ENCODE measurements at regions not wholly inside any gene's neighbourhood (a gene's known extent, or its start where the extent isn't known, plus 50 kb on each side); places are given as distances from the start of the nearest gene placed in this dataset.

DNA sequence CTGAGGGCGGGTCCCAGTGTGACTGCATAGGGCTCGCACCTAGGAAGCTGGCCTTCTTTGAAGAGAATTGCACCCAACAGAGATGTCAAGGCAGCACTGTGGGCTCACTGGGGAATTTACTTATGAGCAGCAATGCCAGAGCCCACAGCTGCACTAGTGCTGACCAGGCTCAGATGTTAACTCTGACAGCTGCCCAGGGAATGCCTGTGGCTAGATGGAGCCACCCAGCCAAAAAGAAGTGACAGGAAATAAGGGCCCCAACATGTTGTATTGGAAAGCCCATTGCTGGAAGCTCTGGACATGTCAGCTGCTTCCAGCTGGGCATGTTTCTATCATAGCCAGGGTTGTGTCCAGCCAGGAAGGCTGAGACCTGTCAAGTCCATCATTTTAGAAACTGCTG, 90.9 kb upstream of the ZNF280D start:
- POLR2A ChIA-PET: no interaction called here
- Mint-ChIP-seq H3K27ac (no peak overlapping the region), H3K36me3 (ENCODE audit: low read depth) (no peaks in the 10 kb centered on the region), H3K4me3 (no peak overlapping the region), H3K9me3 (ENCODE audit: insufficient read depth) (no peaks in the 10 kb centered on the region), H3K27me3 (ENCODE audit: low read depth) (no peaks in the 10 kb centered on the region), H3K4me1 (ENCODE audit: low read depth) (no peaks in the 10 kb centered on the region)
- DNase-seq: no peak
- ATAC-seq: no peak
- CTCF ChIA-PET: interaction anchor here (0.6 to 1.2 kb wide), 2 partner anchors 333 to 422 kb away, joined by 3 read pairs; no protein-coding TSS in a partner anchor

DNA sequence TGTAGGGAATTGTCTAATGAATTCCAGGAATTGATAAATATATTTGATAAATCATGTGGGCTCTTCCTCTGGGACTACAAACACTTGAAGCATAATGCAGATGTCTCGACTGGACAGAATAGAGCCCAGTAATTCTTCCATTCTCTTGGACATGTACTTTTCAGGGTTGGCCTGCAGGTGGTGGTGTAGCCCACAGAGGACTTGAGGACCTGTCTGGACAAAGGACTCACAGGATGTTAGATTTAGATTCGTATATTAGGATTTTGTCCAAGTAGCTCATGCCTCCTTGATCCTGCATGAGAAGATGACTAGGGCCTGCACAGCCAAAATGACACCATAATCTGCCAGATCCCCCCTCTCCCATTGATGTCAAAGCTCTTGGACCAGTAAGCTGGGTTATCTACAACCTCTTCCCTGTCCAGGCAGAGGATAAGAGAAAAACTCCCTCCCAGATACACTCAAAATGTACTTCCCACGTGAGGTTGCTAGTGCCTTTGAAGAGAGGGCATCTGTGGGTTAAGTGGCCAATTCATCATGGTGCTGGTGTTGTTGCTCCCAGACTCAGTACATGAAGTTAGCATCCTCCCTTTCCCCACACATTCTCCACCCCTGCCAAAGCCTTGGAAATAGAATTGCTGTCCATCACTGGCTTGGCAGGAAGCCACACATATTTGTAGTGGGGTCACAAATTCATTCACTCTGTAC, 88.6 kb upstream of the ZNF280D start:
- Mint-ChIP-seq H3K27ac (no peak overlapping the region), H3K36me3 (ENCODE audit: low read depth) (no peaks in the 10 kb centered on the region), H3K4me3 (no peak overlapping the region), H3K9me3 (ENCODE audit: insufficient read depth) (no peaks in the 10 kb centered on the region), H3K27me3 (ENCODE audit: low read depth) (no peaks in the 10 kb centered on the region), H3K4me1 (ENCODE audit: low read depth) (no peaks in the 10 kb centered on the region)
- peak; percentile 44 for DNase-seq
- CTCF ChIA-PET: interaction anchor here (0.7 to 2.1 kb wide), 9 partner anchors 8 to 485 kb away, joined by 3 to 9 read pairs (median 3); no protein-coding TSS in a partner anchor
- ATAC-seq: no peak
- POLR2A ChIA-PET: interaction anchor here (1.2 kb wide), 1 partner anchor 485 kb away, joined by 3 read pairs; no protein-coding TSS in a partner anchor

DNA sequence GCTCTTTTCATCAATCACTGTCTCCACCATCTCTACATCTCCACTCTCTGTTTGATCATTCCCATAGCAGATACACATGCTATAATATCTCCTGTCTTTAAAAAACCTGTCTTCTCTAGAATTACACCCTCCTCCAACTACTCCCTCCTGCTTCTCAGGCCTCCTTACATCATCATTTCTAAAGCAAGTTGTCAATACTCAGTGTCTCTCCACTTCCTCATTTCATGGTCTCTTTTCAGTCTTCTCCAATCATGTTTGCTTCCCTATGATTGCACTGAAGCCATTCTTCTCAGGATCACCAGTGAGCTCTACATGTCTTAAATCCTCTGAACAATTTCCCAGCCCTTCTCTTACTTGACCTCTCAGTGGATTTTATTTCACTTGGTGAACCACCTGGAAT, 87.0 kb upstream of the ZNF280D start:
- H3K27me3 Mint-ChIP-seq (ENCODE audit: low read depth): no peaks in the 10 kb centered on the region
- no peaks in the 10 kb centered on the region for H3K4me1 Mint-ChIP-seq (ENCODE audit: low read depth)
- no peaks in the 10 kb centered on the region for H3K9me3 Mint-ChIP-seq (ENCODE audit: insufficient read depth)
- no peak for DNase-seq
- no peaks in the 10 kb centered on the region for H3K36me3 Mint-ChIP-seq (ENCODE audit: low read depth)
- no peak overlapping the region for H3K4me3 Mint-ChIP-seq
- ChIA-PET CTCF (interaction anchor here (0.8 kb wide), 1 partner anchor 49 kb away, joined by 3 read pairs; no protein-coding TSS in a partner anchor), POLR2A (no interaction called here)
- H3K27ac Mint-ChIP-seq: no peak overlapping the region
- no peak for ATAC-seq

DNA sequence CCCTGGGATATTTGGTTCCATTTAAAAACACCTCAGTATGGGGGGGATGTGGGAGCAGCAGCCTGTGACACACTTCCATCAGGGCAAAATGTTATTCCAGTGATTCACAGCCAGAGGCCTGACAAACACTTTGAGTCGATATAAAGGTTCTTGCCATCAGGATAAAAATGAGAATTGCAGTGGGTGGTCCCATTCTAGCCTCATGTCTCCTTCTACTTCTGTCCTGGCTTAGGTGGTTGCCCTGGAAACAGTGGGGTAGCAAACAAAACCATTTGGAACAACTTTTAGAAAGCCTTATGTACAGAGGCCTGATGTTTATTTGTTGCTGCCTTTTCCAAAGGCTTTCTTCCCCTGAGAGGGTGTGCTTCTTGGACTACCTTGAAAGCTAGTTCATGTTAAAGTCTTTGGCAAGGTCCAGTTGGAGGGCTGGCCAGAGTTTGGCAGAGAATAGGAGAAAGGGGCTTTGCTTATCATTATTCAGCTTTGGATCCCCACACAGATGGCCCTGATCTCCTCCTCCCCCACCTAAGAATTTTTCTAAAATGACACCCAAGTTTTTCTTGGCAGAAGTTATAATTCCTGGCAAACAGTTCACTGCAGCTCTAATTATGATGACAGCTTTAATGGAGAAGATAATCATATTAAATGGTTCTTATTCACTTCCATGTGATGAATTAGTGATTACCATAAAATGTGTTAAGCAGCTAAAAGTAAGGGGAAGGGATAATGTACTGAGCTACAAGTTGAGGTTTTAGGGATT, 84.2 kb upstream of the ZNF280D start:
- H3K4me1 Mint-ChIP-seq (ENCODE audit: low read depth): peaks cover 4% of the 10 kb centered on the region
- no peaks in the 10 kb centered on the region for H3K27me3 Mint-ChIP-seq (ENCODE audit: low read depth)
- no peak overlapping the region for H3K4me3 Mint-ChIP-seq
- DNase-seq (no peak), ATAC-seq (no peak)
- no peak overlapping the region for H3K27ac Mint-ChIP-seq
- no peaks in the 10 kb centered on the region for H3K9me3 Mint-ChIP-seq (ENCODE audit: insufficient read depth)
- ChIA-PET POLR2A (no interaction called here), CTCF (no interaction called here)
- no peaks in the 10 kb centered on the region for H3K36me3 Mint-ChIP-seq (ENCODE audit: low read depth)

DNA sequence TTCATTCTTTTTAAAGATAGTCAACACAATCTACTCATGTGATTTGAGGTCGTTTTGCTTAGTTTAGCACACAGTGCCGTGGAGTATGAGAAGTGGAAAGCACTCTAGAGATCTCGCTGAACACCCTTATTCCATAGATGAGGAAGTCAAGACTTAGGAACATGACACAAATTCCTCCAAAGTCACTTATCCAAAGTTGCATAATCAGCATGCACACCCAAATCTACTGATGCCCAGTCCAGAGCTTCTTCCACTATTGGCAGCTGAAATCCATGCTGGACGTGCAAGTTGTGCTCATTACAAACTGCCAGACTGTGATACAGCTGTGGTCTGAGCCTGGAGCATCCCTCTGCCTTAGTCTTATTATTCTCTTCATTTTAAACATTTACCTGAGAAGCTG, 83.5 kb upstream of the ZNF280D start:
- Mint-ChIP-seq H3K9me3 (ENCODE audit: insufficient read depth) (no peaks in the 10 kb centered on the region), H3K27me3 (ENCODE audit: low read depth) (no peaks in the 10 kb centered on the region), H3K4me3 (no peak overlapping the region), H3K4me1 (ENCODE audit: low read depth) (peaks cover 4% of the 10 kb centered on the region), H3K27ac (no peak overlapping the region), H3K36me3 (ENCODE audit: low read depth) (no peaks in the 10 kb centered on the region)
- ATAC-seq (no peak), DNase-seq (no peak)
- ChIA-PET CTCF (no interaction called here), POLR2A (no interaction called here)

DNA sequence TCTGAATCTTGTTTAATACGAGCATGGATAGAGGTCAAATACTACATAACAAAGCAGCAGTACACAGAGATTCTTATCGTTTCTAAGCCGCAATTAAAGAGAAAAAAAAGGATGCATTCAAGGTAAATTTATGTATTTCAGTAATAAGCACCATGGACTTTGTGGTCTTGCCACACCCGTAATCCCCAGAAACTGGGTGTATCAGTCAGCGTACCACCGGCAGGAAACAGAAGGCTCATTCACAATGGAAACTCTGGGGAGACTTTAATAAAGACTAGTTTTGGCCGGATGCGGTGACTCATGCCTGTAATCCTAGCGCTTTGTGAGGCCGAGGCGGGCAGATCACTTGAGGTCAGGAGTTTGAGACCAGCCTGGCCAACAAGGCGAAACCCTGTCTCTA, 81.9 kb upstream of the ZNF280D start:
- no peak overlapping the region for H3K4me3 Mint-ChIP-seq
- CTCF ChIA-PET: no interaction called here
- ATAC-seq: no peak
- no peak overlapping the region for H3K27ac Mint-ChIP-seq
- no peak for DNase-seq
- H3K4me1 Mint-ChIP-seq (ENCODE audit: low read depth): peaks cover 4% of the 10 kb centered on the region
- no peaks in the 10 kb centered on the region for H3K36me3 Mint-ChIP-seq (ENCODE audit: low read depth)
- POLR2A ChIA-PET: no interaction called here
- no peaks in the 10 kb centered on the region for H3K9me3 Mint-ChIP-seq (ENCODE audit: insufficient read depth)
- H3K27me3 Mint-ChIP-seq (ENCODE audit: low read depth): no peaks in the 10 kb centered on the region

DNA sequence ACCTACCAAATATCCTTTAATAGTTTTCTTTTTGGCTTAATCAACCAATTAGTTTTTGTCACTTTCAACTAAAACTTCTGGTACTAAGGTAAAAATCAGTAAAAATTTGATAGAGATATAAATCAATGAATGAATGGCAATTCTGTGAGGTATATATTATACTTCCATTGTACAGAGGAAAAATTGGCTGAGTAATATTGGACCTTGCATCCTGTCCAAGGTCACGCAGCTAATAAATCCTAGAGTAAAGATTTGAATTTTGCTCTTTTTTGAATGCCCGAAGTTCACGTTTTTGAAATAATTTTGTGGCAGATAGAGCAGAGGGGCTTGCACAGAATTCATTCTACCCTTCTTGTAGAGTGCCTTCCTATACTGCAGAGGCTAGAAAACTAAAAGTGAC, 81.1 kb upstream of the ZNF280D start:
- no peak for ATAC-seq
- Mint-ChIP-seq H3K36me3 (ENCODE audit: low read depth) (no peaks in the 10 kb centered on the region), H3K27me3 (ENCODE audit: low read depth) (no peaks in the 10 kb centered on the region), H3K4me3 (no peak overlapping the region), H3K9me3 (ENCODE audit: insufficient read depth) (no peaks in the 10 kb centered on the region), H3K27ac (no peak overlapping the region), H3K4me1 (ENCODE audit: low read depth) (peaks cover 4% of the 10 kb centered on the region)
- POLR2A ChIA-PET: no interaction called here
- no peak for DNase-seq
- CTCF ChIA-PET: interaction anchor here (1.1 to 2.0 kb wide), 2 partner anchors 8 to 318 kb away, joined by 5 to 6 read pairs; no protein-coding TSS in a partner anchor

DNA sequence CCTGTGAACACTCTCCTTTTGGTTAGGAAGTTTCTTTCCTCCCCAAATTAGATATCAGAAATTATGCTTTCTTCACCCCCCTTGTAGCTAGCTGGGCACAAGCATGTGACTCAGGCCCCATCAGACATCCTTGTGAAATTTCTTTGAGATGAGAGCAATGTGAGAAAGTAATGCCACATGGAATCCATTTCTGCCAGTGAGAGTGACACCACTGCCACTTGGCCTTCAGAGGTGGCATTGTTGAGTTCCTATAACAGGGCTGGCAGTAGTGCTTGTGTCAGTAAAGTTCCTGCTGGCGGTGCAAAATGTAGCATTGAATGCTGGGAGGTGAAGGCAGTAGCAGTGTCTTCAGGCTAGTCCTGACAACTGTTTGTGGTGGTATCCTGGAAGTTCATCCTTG, 80.7 kb upstream of the ZNF280D start:
- H3K4me1 Mint-ChIP-seq (ENCODE audit: low read depth): peaks cover 4% of the 10 kb centered on the region
- CTCF ChIA-PET: interaction anchor here (0.5 to 2.0 kb wide), 3 partner anchors 8 to 423 kb away, joined by 5 to 6 read pairs (median 5); no protein-coding TSS in a partner anchor
- DNase-seq (no peak), ATAC-seq (no peak)
- POLR2A ChIA-PET: no interaction called here
- H3K27ac Mint-ChIP-seq: no peak overlapping the region
- H3K27me3 Mint-ChIP-seq (ENCODE audit: low read depth): no peaks in the 10 kb centered on the region
- peaks cover 1% of the 10 kb centered on the region for H3K36me3 Mint-ChIP-seq (ENCODE audit: low read depth)
- H3K4me3 Mint-ChIP-seq: no peak overlapping the region
- H3K9me3 Mint-ChIP-seq (ENCODE audit: insufficient read depth): peaks cover 4% of the 10 kb centered on the region

DNA sequence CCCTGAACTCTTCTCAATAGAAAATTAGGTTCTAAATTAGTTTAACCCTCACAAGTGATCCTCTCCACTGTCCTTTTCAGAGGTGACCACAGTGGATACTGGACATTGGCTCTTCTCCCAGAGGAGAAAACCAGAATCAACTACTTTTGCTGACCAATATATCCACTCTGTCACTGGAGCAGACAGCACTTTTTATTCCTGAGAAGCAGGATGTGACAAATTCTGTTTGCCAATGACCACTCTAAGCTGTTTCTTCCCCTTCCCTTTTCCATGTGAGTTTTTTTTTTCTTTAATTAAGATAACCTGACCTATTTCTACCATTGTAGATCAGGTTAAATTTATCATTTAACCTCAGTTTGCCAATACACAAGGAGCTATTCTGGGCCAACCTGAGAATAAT, 79.7 kb upstream of the ZNF280D start:
- ChIA-PET CTCF (interaction anchor here (0.6 to 2.0 kb wide), 5 partner anchors 9 to 316 kb away, joined by 3 to 6 read pairs (median 4); no protein-coding TSS in a partner anchor), POLR2A (interaction anchor here (0.6 kb wide), 1 partner anchor 244 kb away, joined by 4 read pairs; no protein-coding TSS in a partner anchor)
- peaks cover 4% of the 10 kb centered on the region for H3K4me1 Mint-ChIP-seq (ENCODE audit: low read depth)
- H3K27ac Mint-ChIP-seq: no peak overlapping the region
- H3K4me3 Mint-ChIP-seq: no peak overlapping the region
- peaks cover 12% of the 10 kb centered on the region for H3K9me3 Mint-ChIP-seq (ENCODE audit: insufficient read depth)
- H3K27me3 Mint-ChIP-seq (ENCODE audit: low read depth): no peaks in the 10 kb centered on the region
- peaks cover 2% of the 10 kb centered on the region for H3K36me3 Mint-ChIP-seq (ENCODE audit: low read depth)
- ATAC-seq (no peak), DNase-seq (no peak)

DNA sequence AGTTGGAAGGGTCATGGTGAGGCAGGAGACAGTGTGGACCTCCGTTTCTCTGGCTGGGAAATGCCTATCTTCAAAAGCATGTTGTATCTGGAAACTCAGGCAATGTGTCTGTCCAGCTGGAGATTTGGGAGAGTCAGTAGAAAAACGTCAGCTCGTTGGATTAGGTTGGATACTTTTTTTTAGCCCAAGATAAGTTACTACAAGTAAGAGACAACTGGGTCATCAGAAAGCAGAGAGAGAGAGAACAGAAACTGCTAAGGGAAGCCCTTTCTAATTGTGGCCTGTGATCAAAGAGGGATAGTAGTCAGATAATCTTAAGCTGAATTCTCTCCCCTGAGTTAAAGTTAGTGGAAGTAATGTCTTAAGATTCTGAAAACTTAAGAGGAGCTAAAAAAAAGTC, 78.9 kb upstream of the ZNF280D start:
- H3K27ac Mint-ChIP-seq: no peak overlapping the region
- no peaks in the 10 kb centered on the region for H3K27me3 Mint-ChIP-seq (ENCODE audit: low read depth)
- DNase-seq (no peak), ATAC-seq (no peak)
- ChIA-PET POLR2A (no interaction called here), CTCF (interaction anchor here (1.0 to 1.2 kb wide), 2 partner anchors 72 to 315 kb away, joined by 4 read pairs; no protein-coding TSS in a partner anchor)
- H3K9me3 Mint-ChIP-seq (ENCODE audit: insufficient read depth): peaks cover 16% of the 10 kb centered on the region
- H3K4me3 Mint-ChIP-seq: no peak overlapping the region
- peaks cover 7% of the 10 kb centered on the region for H3K36me3 Mint-ChIP-seq (ENCODE audit: low read depth)
- peaks cover 4% of the 10 kb centered on the region for H3K4me1 Mint-ChIP-seq (ENCODE audit: low read depth)

DNA sequence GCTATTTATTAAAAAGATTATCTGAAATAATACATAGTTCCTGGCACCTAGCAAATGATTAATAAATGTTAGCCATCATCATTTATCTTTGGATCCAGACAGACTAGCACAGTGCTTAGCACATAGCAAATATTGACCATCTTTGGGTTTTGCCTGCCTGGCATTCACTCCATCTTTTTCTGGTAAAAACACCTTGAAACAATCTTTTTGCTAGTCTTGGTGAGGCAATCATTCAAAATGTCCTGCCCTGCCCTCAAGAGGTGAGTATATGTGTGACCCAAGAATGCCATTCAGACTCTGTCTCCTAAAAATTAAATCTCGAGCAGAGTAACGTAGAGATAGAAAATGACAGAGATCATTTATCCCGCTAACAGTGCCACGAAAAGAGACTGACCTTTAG, 78.3 kb upstream of the ZNF280D start:
- DNase-seq (no peak), ATAC-seq (no peak)
- POLR2A ChIA-PET: no interaction called here
- Mint-ChIP-seq H3K27ac (no peak overlapping the region), H3K4me3 (no peak overlapping the region), H3K36me3 (ENCODE audit: low read depth) (peaks cover 7% of the 10 kb centered on the region), H3K9me3 (ENCODE audit: insufficient read depth) (peaks cover 16% of the 10 kb centered on the region), H3K27me3 (ENCODE audit: low read depth) (no peaks in the 10 kb centered on the region), H3K4me1 (ENCODE audit: low read depth) (peaks cover 4% of the 10 kb centered on the region)
- CTCF ChIA-PET: interaction anchor here (1.2 kb wide), 1 partner anchor 315 kb away, joined by 4 read pairs; no protein-coding TSS in a partner anchor

DNA sequence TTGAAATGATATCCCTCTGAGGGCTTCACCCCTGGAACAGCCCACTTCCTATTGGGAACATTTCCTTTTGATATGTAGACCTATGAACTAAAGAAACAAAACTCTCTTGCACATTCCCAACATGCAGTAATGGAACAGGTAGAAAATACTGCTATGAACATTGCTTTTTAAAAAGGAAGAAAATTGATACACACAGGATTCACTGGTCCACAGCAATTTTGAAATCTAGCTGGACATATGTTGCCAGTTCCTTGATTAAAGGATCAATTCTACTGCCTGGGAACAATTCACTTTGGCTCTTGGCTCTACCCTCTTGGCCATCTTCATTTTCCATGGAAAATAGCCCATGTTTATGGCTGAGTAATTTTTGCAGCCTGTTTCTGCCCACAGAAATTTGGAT, 74.9 kb upstream of the ZNF280D start:
- ATAC-seq (no peak), DNase-seq (no peak)
- POLR2A ChIA-PET: no interaction called here
- CTCF ChIA-PET: no interaction called here
- peaks cover 3% of the 10 kb centered on the region for H3K4me1 Mint-ChIP-seq (ENCODE audit: low read depth)
- H3K27ac Mint-ChIP-seq: no peak overlapping the region
- H3K4me3 Mint-ChIP-seq: no peak overlapping the region
- peaks cover 7% of the 10 kb centered on the region for H3K36me3 Mint-ChIP-seq (ENCODE audit: low read depth)
- H3K27me3 Mint-ChIP-seq (ENCODE audit: low read depth): no peaks in the 10 kb centered on the region
- peaks cover 16% of the 10 kb centered on the region for H3K9me3 Mint-ChIP-seq (ENCODE audit: insufficient read depth)

All from activated CD8-positive, alpha-beta T cell treated with anti-CD3 and anti-CD28 coated beads, Interleukin-2, amount 10 ng/mL, durations not matched to agents 7 days and 5 days (primary cell).